GM18907 (cell line): ENCODE measurements at regions not wholly inside any gene's neighbourhood (a gene's known extent, or its start where the extent isn't known, plus 50 kb on each side); places are given as distances from the start of the nearest gene placed in this dataset.
"Not testable (repeated sequence)": the region's sequence is repeated elsewhere in the genome, so short reads cannot be mapped to it uniquely, and the experiment has no call there.

Experiments
- ATAC-seq: cut with Tn5 transposase; IDR thresholded peaks from one replicate; pipeline ENCODE4 v1.9.1; 2021; ENCODE audit warnings: mild to moderate bottlenecking, moderate library complexity; ENCODE audit not compliant: unreplicated experiment

- ATAC-seq: no peak
Measured at GRCh38 chr6:93713974-93714373, 294.6 kb upstream of the EPHA7 start.

- ATAC-seq: no peak
Measured at GRCh38 chr6:93703431-93703830, 284.1 kb upstream of the EPHA7 start.

- ATAC-seq: no peak
Measured at GRCh38 chr6:93701526-93701925, 282.2 kb upstream of the EPHA7 start.

GRCh38 chr6:93685494-93685893 lies 266.1 kb upstream of the EPHA7 start:
- ATAC-seq: no peak

- no peak for ATAC-seq
Measured at GRCh38 chr6:93684339-93684738, 265.0 kb upstream of the EPHA7 start.

GRCh38 chr6:93679836-93680235 lies 260.5 kb upstream of the EPHA7 start:
- no peak for ATAC-seq

- no peak for ATAC-seq
Measured at GRCh38 chr6:93678841-93679454, 259.6 kb upstream of the EPHA7 start.

GRCh38 chr6:93677264-93677965 lies 258.1 kb upstream of the EPHA7 start:
- ATAC-seq: no peak

- ATAC-seq: no peak
Measured at GRCh38 chr6:93676581-93676980, 257.2 kb upstream of the EPHA7 start.

GRCh38 chr6:93675856-93676417 lies 256.6 kb upstream of the EPHA7 start:
- ATAC-seq: no peak

- ATAC-seq: no peak
Measured at GRCh38 chr6:93663111-93663510, 243.8 kb upstream of the EPHA7 start.

- no peak for ATAC-seq
Measured at GRCh38 chr6:93654548-93654947, 235.2 kb upstream of the EPHA7 start.

- no peak for ATAC-seq
Measured at GRCh38 chr6:93644611-93645010, 225.3 kb upstream of the EPHA7 start.

GRCh38 chr6:93639126-93639525 lies 219.8 kb upstream of the EPHA7 start:
- no peak for ATAC-seq

- not testable (repeated sequence) for ATAC-seq
Measured at GRCh38 chr6:93636987-93637664, 217.8 kb upstream of the EPHA7 start.

GRCh38 chr6:93624408-93624807 lies 205.0 kb upstream of the EPHA7 start:
- ATAC-seq: no peak

- ATAC-seq: no peak
Measured at GRCh38 chr6:93621442-93621841, 202.1 kb upstream of the EPHA7 start.

GRCh38 chr6:93604951-93605350 lies 185.6 kb upstream of the EPHA7 start:
- no peak for ATAC-seq

GRCh38 chr6:93592417-93592816 lies 173.1 kb upstream of the EPHA7 start:
- no peak for ATAC-seq

- no peak for ATAC-seq
Measured at GRCh38 chr6:93586306-93586705, 166.9 kb upstream of the EPHA7 start.

GRCh38 chr6:93584300-93584699 lies 164.9 kb upstream of the EPHA7 start:
- no peak for ATAC-seq

GRCh38 chr6:93581371-93581770 lies 162.0 kb upstream of the EPHA7 start:
- no peak for ATAC-seq
